Neural crest cell (in vitro differentiated cells): ENCODE measurements at regions not wholly inside any gene's neighbourhood (a gene's known extent, or its start where the extent isn't known, plus 50 kb on each side); places are given as distances from the start of the nearest gene placed in this dataset.

Experiments
- DNase-seq: peaks from one replicate; pipeline ENCODE4 v3.0.0; 2021; ENCODE audit warnings: low read depth, mixed read lengths, low spot score
- H3K27ac Mint-ChIP-seq: one replicate; pipeline ENCODE4 v1.8.0; 2021; ENCODE audit warnings: mild to moderate bottlenecking, mixed read lengths; ENCODE audit not compliant: unreplicated experiment
- H3K27me3 Mint-ChIP-seq: 2 replicates; pipeline ENCODE4 v1.8.0; 2021; ENCODE audit warnings: low read depth, mild to moderate bottlenecking, mixed read lengths
- H3K36me3 Mint-ChIP-seq: 2 replicates; pipeline ENCODE4 v1.8.0; 2021; ENCODE audit warnings: low read depth, mild to moderate bottlenecking, mixed read lengths
- H3K4me1 Mint-ChIP-seq: 2 replicates; pipeline ENCODE4 v1.8.0; 2021; ENCODE audit warnings: mixed read lengths
- H3K4me3 Mint-ChIP-seq: one replicate; pipeline ENCODE4 v1.8.0; 2021; ENCODE audit warnings: mild to moderate bottlenecking, mixed read lengths
- H3K9me3 Mint-ChIP-seq: 2 replicates; pipeline ENCODE4 v1.8.0; 2021; ENCODE audit warnings: mixed read lengths
- TF ChIP-seq, protein P1 (sequence below): fragments of 200-600 bp; sonication (generic); conservative IDR thresholded peaks from 2 replicates; pipeline ENCODE4 v1.5.0; 2021; ENCODE audit warnings: antibody characterized with exemption, mild to moderate bottlenecking

DNA sequence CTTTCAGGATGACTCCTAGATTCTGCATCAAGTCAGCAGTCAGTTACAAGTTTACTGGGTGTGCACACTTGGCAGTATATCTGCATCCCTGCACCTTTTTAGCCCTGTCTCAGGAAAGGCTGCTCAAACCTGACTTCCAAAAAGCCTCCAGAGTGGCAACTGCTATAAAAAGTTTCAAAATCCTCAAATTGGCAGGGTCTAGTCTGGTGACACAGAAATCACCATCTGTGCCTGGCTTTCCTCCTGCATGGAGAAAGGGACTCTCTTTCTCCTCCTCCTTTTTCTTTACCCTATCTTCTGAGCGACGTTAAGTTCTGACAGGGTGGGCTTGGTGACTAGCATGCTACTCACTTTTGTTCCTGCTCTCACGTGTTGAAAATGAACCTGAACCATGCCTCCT is 679.5 kb downstream of the C12orf50 start:
- Mint-ChIP-seq H3K4me1 (peaks cover 5% of the 10 kb centered on the region), H3K4me3 (no peak overlapping the region), H3K27ac (no peak overlapping the region), H3K27me3 (no peaks in the 10 kb centered on the region), H3K36me3 (no peaks in the 10 kb centered on the region), H3K9me3 (no peaks in the 10 kb centered on the region)
- TF ChIP-seq, protein P1, sequence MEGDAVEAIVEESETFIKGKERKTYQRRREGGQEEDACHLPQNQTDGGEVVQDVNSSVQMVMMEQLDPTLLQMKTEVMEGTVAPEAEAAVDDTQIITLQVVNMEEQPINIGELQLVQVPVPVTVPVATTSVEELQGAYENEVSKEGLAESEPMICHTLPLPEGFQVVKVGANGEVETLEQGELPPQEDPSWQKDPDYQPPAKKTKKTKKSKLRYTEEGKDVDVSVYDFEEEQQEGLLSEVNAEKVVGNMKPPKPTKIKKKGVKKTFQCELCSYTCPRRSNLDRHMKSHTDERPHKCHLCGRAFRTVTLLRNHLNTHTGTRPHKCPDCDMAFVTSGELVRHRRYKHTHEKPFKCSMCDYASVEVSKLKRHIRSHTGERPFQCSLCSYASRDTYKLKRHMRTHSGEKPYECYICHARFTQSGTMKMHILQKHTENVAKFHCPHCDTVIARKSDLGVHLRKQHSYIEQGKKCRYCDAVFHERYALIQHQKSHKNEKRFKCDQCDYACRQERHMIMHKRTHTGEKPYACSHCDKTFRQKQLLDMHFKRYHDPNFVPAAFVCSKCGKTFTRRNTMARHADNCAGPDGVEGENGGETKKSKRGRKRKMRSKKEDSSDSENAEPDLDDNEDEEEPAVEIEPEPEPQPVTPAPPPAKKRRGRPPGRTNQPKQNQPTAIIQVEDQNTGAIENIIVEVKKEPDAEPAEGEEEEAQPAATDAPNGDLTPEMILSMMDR: no peak
- DNase-seq: no peak

DNA sequence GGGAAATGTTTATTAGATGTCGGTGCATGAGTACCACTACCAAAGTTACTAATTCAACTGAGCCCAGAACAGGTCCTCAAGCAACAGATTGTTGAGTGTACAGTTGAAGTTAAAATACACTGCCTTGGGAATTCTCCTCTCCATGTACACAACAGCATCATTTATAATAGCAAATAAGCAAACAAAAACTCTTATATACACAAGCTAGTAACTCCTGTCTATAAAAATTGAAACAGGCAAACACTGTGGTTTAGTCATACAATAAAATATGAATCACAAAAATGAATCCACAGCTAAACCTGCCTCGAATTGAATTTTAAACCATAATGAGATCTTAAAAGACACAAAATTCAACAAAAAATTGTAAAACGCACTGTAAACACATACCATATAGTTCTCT is 681.1 kb downstream of the C12orf50 start:
- H3K4me1 Mint-ChIP-seq: peaks cover 5% of the 10 kb centered on the region
- DNase-seq: no peak
- H3K27me3 Mint-ChIP-seq: no peaks in the 10 kb centered on the region
- H3K4me3 Mint-ChIP-seq: no peak overlapping the region
- H3K9me3 Mint-ChIP-seq: no peaks in the 10 kb centered on the region
- H3K36me3 Mint-ChIP-seq: no peaks in the 10 kb centered on the region
- TF ChIP-seq, protein P1: no peak
- no peak overlapping the region for H3K27ac Mint-ChIP-seq

DNA sequence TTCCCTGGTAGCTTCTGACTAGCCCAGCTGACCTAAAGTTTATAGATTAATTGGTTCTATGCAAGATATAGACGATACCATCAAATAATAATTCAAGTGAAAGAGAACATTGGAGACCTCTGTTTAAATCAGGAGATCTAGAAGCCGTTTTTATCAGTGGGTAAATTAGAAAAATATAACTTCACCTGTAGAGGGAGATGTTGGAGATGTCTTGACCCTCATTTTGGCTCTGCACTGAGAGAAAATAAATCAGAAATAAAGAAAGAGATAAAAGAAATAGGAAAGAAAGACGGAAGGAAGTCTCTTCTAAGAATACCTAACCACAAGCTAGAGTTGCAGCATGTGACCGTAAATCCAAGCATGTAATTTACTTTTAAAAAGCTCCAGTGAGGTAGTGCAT is 684.5 kb downstream of the C12orf50 start:
- no peak for DNase-seq
- Mint-ChIP-seq H3K27me3 (no peaks in the 10 kb centered on the region), H3K36me3 (no peaks in the 10 kb centered on the region), H3K9me3 (no peaks in the 10 kb centered on the region), H3K4me3 (no peak overlapping the region), H3K4me1 (peaks cover 5% of the 10 kb centered on the region), H3K27ac (no peak overlapping the region)
- TF ChIP-seq, protein P1: no peak

DNA sequence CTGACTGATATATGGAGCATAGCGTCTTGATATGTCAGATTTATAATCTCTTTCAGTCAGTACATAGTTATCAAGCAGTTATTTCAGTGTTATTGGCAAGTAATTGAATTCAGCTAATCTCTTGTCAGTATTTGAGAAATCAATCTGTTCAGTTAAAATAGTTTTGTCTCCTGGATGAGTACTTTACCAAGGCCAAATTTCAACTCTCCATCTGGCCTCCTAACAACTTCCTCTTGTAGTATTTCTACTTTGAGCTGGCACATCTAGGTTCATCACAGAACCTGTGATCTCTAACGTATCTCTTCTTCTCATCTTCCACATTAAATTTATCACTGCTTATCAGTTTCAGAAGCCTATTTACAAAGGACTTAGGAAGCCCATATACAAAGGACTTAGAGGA is 690.5 kb downstream of the C12orf50 start:
- H3K36me3 Mint-ChIP-seq: no peaks in the 10 kb centered on the region
- no peak overlapping the region for H3K27ac Mint-ChIP-seq
- DNase-seq: no peak
- no peaks in the 10 kb centered on the region for H3K9me3 Mint-ChIP-seq
- TF ChIP-seq, protein P1: no peak
- H3K4me3 Mint-ChIP-seq: no peak overlapping the region
- H3K4me1 Mint-ChIP-seq: no peaks in the 10 kb centered on the region
- no peaks in the 10 kb centered on the region for H3K27me3 Mint-ChIP-seq

DNA sequence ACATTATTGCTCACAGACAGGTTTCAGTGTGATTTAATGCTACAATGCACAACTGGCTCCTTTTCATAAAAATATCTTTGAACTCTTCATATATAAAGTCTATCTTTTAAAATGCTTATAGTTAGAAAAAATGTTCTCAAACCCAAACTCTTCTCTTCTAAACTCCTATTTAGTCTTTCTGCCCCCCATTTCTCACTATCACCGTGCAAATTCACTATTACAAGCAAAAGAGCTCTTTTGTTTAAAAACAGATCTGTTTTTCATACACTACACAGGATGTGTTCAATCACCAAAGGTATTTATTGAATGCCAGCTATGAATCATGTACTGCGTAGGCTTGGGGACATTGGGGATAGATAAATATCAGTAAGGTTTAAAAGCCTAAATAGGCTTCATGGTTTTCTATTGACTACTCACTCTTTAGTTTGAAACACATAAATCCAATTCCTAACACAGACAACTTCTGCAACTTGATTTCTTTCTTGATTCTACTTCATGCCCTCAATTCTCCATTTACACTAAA is 692.3 kb downstream of the C12orf50 start:
- Mint-ChIP-seq H3K36me3 (no peaks in the 10 kb centered on the region), H3K27ac (no peak overlapping the region), H3K27me3 (no peaks in the 10 kb centered on the region), H3K4me3 (no peak overlapping the region), H3K4me1 (no peaks in the 10 kb centered on the region), H3K9me3 (no peaks in the 10 kb centered on the region)
- DNase-seq: no peak
- TF ChIP-seq, protein P1: no peak
